Right ventricle myocardium inferior (tissue), 1 donor: ENCODE measurements at regions not wholly inside any gene's neighbourhood (a gene's known extent, or its start where the extent isn't known, plus 50 kb on each side); places are given as distances from the start of the nearest gene placed in this dataset.
"Not testable (repeated sequence)": the region's sequence is repeated elsewhere in the genome, so short reads cannot be mapped to it uniquely, and the experiment has no call there.

Source experiments
- ATAC-seq: fragments of 200-7000 bp; cut with Tn5 transposase; one replicate; pipeline ENCODE4 v1.9.1; 2020; ENCODE audit warnings: mild to moderate bottlenecking, moderate library complexity
- DNase-seq: peaks from one replicate; pipeline ENCODE4 v3.0.0; 2021; ENCODE audit errors: missing footprints
- intact Hi-C: fragments of 100-400 bp; cut with DNase I; formaldehyde crosslinking; loops from one replicate; pipeline ENCODE4 v1.11.0; 2022
- donor health status: DM: no; HTN: yes; CAD: no; lungs with severe emphysema.

DNA sequence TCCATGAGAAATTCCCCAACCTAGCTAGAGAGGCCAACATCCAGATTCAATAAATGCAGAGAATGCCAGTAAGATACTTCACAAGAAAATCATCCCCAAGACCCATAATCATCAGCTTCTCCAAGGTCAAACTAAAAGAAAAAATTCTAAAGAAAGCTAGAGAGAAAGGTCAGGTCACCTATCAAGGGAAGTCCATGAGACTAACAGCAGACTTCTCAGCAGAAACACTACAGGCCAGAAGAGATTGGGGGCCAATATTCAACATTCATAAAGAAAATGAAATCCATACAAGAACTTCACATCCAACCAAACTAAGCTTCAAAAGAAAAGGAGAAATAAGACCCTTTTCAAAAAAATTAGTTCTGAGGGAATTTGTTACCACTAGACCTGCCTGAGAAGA is 118.8 kb upstream of the ANXA10 start:
- intact Hi-C loops: no loop called here
- no peak for ATAC-seq
- DNase-seq: no peak

DNA sequence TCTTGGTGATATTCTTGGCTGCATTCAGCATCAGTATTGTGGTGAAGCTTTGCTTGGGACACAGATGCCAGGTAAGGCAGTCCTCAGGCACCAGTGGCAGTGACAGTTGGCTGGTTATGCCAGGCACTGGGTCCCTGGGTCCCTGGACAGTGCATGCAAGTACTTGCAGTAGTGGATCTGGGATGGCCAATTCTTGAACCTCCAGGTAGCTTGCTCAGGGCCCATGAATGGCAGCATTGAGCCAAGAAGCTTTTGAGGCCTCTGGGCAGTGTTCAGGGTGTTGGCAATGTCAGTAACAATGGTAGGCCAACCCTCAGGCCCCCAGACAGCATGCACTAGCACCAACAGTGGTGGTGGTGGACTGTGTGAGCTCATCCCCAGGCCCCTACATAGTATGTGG is 106.8 kb upstream of the ANXA10 start:
- ATAC-seq (no peak), DNase-seq (no peak)
- intact Hi-C loops: no loop called here

DNA sequence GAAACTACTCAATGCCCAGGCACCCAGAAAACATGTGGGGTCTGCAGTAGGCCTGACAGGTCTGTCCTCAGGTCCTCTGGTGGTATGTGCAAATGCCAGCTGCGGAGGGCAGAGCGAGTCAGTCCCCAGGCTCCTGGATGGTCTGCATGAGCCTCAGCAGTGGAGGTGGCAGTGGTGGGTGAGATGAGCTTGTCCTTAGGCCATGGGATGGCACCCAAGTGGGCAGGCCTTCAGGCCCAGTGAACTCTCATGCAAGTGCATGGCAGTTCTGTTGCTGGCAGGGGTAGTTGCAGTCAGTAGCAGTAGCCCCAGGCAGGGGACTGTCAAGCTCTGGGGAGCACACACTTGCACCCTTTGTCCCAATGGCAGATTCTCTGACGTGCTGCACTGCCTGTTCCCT is 106.3 kb upstream of the ANXA10 start:
- intact Hi-C loops: no loop called here
- ATAC-seq: no peak
- no peak for DNase-seq

DNA sequence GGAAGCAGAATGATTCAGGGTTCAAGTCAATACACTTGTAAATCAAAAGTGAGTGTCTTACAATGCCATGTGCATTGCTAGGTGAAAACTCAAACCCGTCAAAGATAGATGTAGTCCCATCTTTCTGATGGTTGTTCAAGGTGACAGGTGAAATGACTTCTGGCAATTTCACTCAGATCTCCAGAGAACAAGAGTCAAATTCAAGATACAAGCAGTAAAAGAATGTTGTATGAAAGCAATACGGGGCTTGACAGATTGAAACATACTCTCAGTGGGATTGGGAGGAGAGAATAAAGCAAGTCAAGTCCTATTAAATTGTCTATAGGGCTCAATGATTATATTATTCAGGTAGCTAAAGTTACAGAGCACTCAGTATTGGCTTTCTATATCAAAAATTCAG is 105.1 kb upstream of the ANXA10 start:
- intact Hi-C loops: no loop called here
- ATAC-seq: no peak
- DNase-seq: no peak

DNA sequence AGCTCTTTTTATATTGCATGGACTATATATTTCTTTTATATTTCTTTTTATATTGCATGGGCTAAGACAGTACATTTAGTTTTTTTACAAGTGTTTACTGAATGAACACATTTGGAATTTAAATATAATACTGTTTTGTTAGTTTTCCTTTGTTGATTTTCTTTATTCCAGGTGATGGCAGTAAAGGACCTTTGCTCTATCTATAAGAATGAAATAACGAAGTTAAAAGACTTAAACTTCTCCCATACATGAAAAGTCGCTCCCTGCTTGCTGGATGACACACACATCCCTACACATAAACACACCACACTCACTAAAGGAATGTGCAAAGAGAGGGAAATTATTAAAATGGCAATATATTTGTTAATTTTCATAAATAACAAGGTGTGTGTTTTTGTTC is 102.5 kb upstream of the ANXA10 start:
- intact Hi-C loops: no loop called here
- DNase-seq: no peak

DNA sequence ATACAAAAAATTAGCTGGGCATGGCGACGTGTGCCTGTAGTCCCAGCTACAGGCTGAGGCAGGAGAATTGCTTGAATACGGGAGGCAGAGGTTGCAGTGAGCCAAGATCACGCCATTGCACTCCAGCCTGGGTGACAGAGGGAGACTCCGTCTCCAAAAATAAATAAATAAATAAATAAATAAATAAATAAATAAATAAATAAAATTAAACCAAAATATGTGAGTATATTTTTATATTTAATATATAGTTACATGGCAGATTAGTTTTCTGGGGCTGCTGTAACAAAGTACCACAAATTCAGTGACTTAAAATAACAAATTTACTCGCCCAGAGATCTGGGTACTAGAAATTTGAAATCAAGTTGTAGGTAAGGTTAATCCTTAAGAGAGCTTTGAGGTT is 84.2 kb upstream of the ANXA10 start:
- DNase-seq, ATAC-seq, intact Hi-C loops: not testable (repeated sequence)

More for the DNA sequence above, 102.5 kb upstream of the ANXA10 start:
- no peak for ATAC-seq

DNA sequence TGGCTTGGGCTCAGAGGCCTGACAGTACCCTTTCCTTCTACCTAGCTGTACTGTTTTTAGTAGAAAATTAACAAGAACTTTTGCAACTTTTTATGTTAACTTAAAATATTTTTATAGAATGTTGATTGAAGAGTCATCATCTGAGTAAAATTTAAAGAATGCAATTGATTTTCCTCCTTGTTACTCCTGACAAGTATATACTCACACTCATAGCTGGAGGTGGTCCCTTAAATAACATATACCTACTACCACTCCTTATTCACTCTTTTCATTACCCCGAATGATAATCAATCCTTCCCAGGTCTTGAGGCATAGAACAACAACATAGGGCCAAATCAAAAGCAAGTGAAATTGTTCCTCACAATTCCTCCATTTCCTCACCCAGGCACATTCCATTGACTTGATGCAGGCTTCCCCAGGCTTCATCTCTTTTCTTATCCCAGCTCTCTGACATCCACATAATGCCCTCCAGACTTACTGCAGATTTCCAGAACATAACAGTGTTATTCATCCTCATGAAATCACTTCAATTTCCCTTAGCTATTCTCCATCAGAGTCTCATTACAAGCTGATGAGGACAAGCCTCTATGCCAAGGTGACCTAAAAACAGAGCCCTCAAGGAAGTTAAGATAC is 73.2 kb upstream of the ANXA10 start:
- intact Hi-C loops: no loop called here
- DNase-seq (no peak), ATAC-seq (no peak)

DNA sequence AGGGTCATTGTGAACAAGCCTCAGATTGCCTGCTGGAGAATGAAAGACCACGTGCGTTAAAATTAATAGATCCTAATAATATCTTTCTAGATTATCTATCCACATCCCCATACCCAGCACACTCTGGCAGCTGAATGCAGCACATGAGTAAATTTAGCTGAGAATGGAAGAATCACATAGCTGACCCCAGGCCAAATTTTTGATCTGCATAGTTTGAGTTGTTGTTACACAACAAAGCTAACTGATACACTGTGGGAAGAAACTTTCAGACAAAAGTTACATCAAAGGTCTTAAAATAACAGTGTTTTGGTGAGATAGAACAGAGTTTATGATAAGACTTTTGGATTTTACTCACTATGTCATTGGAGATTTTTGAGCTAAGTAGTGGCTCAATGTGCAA is 72.4 kb upstream of the ANXA10 start:
- ATAC-seq (no peak), DNase-seq (no peak)
- intact Hi-C loops: no loop called here

DNA sequence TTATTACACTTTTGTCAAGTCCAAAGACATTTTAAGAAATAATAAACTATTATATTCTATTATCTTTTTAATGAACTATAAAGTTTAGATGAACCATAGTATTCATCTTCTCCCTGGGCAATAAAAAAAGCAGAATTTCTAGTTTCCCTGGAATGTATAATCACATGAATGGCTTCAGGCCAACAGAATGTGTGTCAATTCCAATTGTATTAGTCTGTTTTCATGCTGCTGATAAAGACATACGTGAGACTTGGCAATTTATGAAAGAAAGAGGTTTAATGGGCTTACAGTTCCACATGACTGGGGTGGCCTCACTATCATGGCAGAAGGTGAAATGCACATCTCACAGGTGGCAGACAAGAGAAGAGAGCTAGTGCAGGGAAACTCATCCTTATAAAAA is 70.7 kb upstream of the ANXA10 start:
- intact Hi-C loops: no loop called here
- ATAC-seq (no peak), DNase-seq (no peak)

DNA sequence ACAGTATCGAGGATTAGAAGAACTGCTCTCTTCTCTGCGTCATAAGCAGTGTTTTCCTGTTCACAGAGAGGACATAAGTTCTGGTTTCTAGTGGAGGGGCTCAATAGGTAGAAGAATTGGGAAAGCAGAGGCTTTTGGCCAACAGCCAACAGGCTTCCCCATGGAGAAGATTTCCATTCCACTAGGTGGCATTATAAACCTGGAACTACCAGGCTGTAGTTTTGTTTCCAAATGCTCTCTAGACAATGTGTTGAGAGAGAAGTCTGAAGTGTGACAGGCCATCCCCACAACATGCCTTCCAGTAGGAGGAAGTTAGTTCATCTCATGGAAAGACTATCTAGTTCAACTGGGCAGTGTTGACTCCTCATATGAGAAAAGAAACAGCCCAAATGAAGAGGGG is 63.8 kb upstream of the ANXA10 start:
- no peak for DNase-seq
- intact Hi-C loops: no loop called here
- ATAC-seq: no peak

DNA sequence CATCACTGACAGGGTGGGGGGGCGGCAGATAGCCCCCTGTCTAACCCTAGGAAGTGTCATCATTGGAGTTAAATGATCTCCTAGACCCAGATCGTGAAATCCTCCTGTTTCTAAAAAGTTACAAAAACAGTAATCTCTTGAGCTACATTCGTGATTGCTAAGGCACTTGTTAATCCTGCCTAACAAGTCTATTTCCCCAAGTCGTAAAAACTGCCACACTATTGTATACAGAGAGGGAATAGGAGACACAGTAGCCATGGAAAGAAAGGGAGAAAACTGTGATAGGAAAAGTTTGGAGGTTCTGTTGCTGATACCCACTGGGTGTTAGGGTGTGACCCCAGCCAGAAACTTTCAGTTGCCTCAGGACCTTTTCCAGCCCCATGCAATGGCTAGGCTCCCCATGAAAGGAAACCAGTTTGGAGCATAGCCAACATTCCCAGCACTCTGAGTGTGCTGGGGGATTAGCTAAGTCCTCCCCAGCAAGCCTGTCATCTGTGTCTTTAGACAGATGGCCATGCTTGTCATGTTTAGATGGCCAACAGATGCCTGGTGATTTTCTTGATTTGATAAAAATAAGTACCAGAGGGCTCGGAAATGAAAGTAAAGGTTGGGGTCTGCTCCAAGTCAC is 63.3 kb upstream of the ANXA10 start:
- ATAC-seq (no peak), DNase-seq (no peak)
- intact Hi-C loops: no loop called here

DNA sequence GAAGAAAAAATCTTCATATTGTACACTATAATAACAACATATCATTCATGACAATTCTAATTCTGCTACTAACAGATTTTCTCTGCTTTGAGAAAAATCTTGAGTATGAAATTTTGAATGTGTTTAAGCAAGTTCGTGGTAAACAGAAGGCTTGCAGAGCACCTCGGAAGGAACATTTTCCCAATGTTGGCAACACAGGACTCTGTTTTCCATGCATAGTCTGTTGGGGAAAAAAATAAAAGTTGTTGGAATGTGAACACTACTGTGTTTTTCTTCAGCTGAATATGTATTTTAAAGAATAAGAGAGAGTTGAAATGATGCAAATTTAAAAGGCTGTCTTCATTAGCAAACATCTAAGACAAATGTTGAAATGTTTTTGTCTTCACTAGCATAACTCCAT is 54.7 kb upstream of the ANXA10 start:
- DNase-seq (no peak), ATAC-seq (no peak)
- intact Hi-C loops: no loop called here

DNA sequence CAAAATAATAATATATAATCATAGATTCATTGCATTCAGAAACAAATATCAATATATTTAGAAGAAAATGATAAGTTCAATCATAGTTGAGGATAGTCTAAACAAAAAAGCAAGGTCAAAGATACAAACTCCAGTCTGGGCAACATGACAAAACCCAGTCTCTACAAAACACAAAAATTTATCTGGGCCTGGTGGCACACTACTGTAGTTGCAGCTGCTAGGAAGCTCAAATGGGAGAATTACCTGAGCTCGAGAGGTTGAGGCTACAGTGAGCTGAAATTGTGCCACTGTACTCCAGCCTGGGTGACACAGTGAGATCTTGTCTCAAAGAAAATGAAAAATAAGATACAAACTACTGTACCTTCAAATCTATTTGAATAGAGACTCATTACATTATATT is 52.7 kb upstream of the ANXA10 start:
- intact Hi-C loops: no loop called here
- ATAC-seq: no peak
- no peak for DNase-seq
